Activated naive CD8-positive, alpha-beta T cell treated with anti-CD3 and anti-CD28 coated beads, Interleukin-2, amount 50 U/mL, for 24 hours (primary cell): ENCODE measurements at regions not wholly inside any gene's neighbourhood (a gene's known extent, or its start where the extent isn't known, plus 50 kb on each side); places are given as distances from the start of the nearest gene placed in this dataset.
A peak's percentile ranks its signal among the peaks of the same experiment; 100 is the strongest.

ENCODE experiments used
- ATAC-seq: fragments of 150-1000 bp; cut with Tn5 transposase; one replicate; pipeline ENCODE4 v1.10.0; 2021
- DNase-seq: peaks from one replicate; pipeline ENCODE4 v3.0.0; 2021
- H3K27ac Mint-ChIP-seq: one replicate; pipeline ENCODE4 v1.8.0; 2021; ENCODE audit warnings: mild to moderate bottlenecking, mixed read lengths
- H3K27me3 Mint-ChIP-seq: one replicate; pipeline ENCODE4 v1.8.0; 2021; ENCODE audit warnings: mixed read lengths
- H3K36me3 Mint-ChIP-seq: one replicate; pipeline ENCODE4 v1.8.0; 2021; ENCODE audit warnings: low read depth, mixed read lengths
- H3K4me1 Mint-ChIP-seq: one replicate; pipeline ENCODE4 v1.8.0; 2021; ENCODE audit warnings: mixed read lengths
- H3K4me3 Mint-ChIP-seq: one replicate; pipeline ENCODE4 v1.8.0; 2021; ENCODE audit warnings: mild to moderate bottlenecking, moderate library complexity, mixed read lengths
- H3K9me3 Mint-ChIP-seq: one replicate; pipeline ENCODE4 v1.8.0; 2021; ENCODE audit warnings: mixed read lengths

DNA sequence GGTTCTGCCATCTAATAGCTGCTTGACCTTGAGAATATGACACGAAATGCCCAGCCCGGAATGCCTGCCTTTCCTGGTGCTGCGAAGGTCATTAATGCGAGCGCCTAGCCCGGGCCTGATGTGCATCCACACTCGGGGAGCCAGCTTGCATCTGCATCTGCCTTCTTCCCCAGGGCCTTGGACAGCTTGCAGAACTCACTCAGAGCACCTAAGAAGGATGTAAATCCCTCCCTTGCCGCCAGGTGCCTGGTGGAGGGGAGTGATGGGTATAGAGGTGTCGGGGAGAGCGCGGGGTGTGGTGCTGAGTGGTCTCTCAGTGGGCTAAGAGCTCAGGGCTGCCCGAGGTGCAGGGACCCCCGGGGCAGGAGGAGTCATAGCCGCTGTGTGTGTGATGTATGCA, 127.2 kb downstream of the MRPL36 start:
- Mint-ChIP-seq H3K36me3 (no peaks in the 10 kb centered on the region), H3K4me3 (no peak overlapping the region), H3K9me3 (no peaks in the 10 kb centered on the region), H3K4me1 (peaks cover 8% of the 10 kb centered on the region), H3K27me3 (peaks cover 38% of the 10 kb centered on the region), H3K27ac (no peak overlapping the region)
- no peak for ATAC-seq
- no peak for DNase-seq

DNA sequence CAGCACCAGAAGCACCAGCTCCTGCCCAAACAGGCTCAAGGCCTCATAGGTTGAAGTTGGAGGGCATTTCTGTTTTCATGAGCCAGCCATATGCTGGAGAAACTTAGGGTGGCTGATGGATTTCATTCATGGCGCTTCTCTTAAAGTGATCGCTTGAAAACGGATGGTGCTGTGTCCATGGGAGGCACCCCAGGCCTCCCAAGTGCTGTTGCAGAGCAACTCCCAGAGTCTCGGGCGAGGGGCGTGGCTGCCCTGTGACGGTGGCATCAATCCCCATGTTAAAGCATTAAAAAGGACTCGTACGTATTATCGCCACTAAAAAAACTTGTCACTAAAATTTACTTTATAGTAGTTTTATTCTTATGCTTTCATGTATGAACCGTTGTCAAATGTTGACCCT, 128.3 kb downstream of the MRPL36 start:
- Mint-ChIP-seq H3K4me3 (no peak overlapping the region), H3K9me3 (no peaks in the 10 kb centered on the region), H3K36me3 (no peaks in the 10 kb centered on the region), H3K27me3 (peaks cover 40% of the 10 kb centered on the region), H3K27ac (no peak overlapping the region), H3K4me1 (peaks cover 13% of the 10 kb centered on the region)
- ATAC-seq (no peak), DNase-seq (no peak)

DNA sequence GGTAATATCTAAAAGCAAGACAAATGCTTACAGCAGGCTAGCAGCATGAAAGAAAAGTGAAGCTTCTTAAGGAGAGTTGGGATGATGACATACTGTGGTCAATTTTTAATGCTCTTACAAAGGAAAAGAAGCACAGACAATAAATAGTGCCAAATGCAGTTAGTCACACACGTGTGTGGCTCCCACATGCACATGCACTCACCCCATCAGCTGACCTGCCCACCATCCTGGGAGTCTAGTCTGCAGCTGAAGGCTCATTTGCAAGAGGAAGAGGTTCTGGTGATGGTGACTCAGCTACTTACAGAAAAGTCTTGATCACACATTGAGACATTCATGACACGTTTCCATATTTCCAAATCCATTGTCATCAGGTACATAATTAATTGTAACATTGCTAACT, 129.3 kb downstream of the MRPL36 start:
- H3K4me1 Mint-ChIP-seq, result peaks cover 16% of the 10 kb centered on the region
- DNase-seq (no peak), ATAC-seq (no peak)
- peaks cover 48% of the 10 kb centered on the region for H3K27me3 Mint-ChIP-seq
- H3K9me3 Mint-ChIP-seq, result no peaks in the 10 kb centered on the region
- no peak overlapping the region for H3K4me3 Mint-ChIP-seq
- no peak overlapping the region for H3K27ac Mint-ChIP-seq
- no peaks in the 10 kb centered on the region for H3K36me3 Mint-ChIP-seq

DNA sequence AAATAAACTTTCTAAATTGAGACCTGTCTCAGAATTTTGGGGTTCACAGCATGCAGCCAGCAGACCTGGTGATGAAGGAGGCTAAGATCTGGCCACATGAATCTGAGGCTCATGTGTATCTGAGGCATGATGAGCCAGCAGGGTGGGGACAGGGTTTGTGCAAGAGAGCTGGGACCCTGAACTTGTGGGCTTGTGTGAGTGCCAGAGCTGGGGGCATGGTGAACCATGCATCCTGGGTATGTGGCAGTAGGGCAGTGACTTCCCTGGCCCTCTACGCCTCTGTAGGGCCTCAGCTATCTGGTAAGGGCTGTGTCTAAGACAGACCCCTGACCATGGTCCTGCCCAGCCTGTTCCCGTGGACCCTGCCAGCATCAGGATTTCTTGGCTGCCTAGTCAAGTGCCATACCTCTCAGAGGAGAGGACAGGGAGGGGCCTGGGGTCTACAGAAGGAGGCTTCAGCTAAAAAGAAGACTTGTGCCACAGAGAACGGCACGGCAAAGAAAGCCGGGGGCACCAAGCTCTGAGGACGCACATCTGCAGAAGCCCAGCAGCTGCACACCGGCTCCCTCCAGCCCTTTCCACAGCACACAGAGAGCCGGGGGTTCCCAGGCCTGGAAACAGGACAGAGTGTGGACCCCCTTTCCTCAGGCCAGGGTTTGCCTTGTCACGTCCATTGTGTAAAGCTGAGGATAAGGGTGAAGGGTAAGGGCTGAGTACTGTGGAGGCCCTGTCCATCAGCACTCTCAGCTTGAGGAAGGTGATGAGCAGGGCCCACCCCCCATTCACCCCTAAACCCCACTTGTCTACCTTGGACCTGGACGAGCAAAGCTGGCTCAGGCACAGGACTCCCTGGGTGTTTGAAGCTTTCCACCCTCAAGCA, 130.1 kb downstream of the MRPL36 start:
- H3K27me3 Mint-ChIP-seq, result peaks cover 54% of the 10 kb centered on the region
- DNase-seq, result no peak
- no peak overlapping the region for H3K4me3 Mint-ChIP-seq
- H3K4me1 Mint-ChIP-seq, result peaks cover 16% of the 10 kb centered on the region
- ATAC-seq, result no peak
- H3K27ac Mint-ChIP-seq, result no peak overlapping the region
- no peaks in the 10 kb centered on the region for H3K9me3 Mint-ChIP-seq
- H3K36me3 Mint-ChIP-seq, result no peaks in the 10 kb centered on the region

- no peak for DNase-seq
These were observed 131.4 kb downstream of the MRPL36 start for GRCh38 chr5:1668141-1668721.

GRCh38 chr5:1667648-1668140, 131.9 kb downstream of the MRPL36 start:
- Mint-ChIP-seq H3K9me3 (no peaks in the 10 kb centered on the region), H3K4me3 (no peak overlapping the region)
- ATAC-seq, result no peak

More at GRCh38 chr5:1668141-1668721, 131.4 kb downstream of the MRPL36 start:
- Mint-ChIP-seq H3K27ac (no peak overlapping the region), H3K27me3 (peaks cover 58% of the 10 kb centered on the region), H3K4me1 (peaks cover 16% of the 10 kb centered on the region), H3K9me3 (no peaks in the 10 kb centered on the region), H3K36me3 (no peaks in the 10 kb centered on the region), H3K4me3 (no peak overlapping the region)
- ATAC-seq, result peak; percentile 16

GRCh38 chr5:1666812-1667588, 132.6 kb downstream of the MRPL36 start:
- no peak for ATAC-seq
- no peaks in the 10 kb centered on the region for H3K9me3 Mint-ChIP-seq
- H3K4me1 Mint-ChIP-seq, result peaks cover 16% of the 10 kb centered on the region
- H3K36me3 Mint-ChIP-seq, result no peaks in the 10 kb centered on the region
- no peak overlapping the region for H3K27ac Mint-ChIP-seq
- DNase-seq, result peak; percentile 69
- no peak overlapping the region for H3K4me3 Mint-ChIP-seq
- peaks cover 56% of the 10 kb centered on the region for H3K27me3 Mint-ChIP-seq

More at GRCh38 chr5:1667648-1668140, 131.9 kb downstream of the MRPL36 start:
- H3K27me3 Mint-ChIP-seq, result peaks cover 58% of the 10 kb centered on the region
- no peak for DNase-seq
- peaks cover 16% of the 10 kb centered on the region for H3K4me1 Mint-ChIP-seq
- no peak overlapping the region for H3K27ac Mint-ChIP-seq
- H3K36me3 Mint-ChIP-seq, result no peaks in the 10 kb centered on the region

GRCh38 chr5:1666221-1666620, 133.4 kb downstream of the MRPL36 start:
- peaks cover 16% of the 10 kb centered on the region for H3K4me1 Mint-ChIP-seq
- H3K27ac Mint-ChIP-seq, result no peak overlapping the region
- H3K9me3 Mint-ChIP-seq, result no peaks in the 10 kb centered on the region
- no peaks in the 10 kb centered on the region for H3K36me3 Mint-ChIP-seq
- no peak overlapping the region for H3K4me3 Mint-ChIP-seq
- H3K27me3 Mint-ChIP-seq, result peaks cover 56% of the 10 kb centered on the region
- ATAC-seq (no peak), DNase-seq (no peak)

DNA sequence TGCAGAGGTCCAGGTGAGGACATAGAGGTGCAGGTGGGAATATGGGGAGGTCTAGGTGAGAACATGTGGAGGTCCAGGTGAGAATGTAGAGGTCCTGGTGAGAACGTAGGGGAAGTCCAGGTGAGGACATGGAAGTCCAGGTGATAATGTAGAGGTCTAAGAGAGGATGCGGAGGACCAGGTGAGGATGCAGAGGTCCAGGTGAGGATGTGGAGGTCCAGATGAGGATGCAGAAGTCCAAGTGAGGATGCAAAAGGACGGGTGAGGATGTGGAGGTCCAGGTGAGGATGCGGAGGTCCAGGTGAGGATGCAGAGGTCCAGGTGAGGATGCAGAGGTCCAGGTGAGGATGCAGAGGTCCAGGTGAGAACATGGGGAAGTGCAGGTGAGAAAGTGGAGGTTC, 133.8 kb downstream of the MRPL36 start:
- ATAC-seq (no peak), DNase-seq (no peak)
- peaks cover 55% of the 10 kb centered on the region for H3K27me3 Mint-ChIP-seq
- H3K36me3 Mint-ChIP-seq, result no peaks in the 10 kb centered on the region
- no peaks in the 10 kb centered on the region for H3K9me3 Mint-ChIP-seq
- no peak overlapping the region for H3K27ac Mint-ChIP-seq
- no peak overlapping the region for H3K4me3 Mint-ChIP-seq
- peaks cover 16% of the 10 kb centered on the region for H3K4me1 Mint-ChIP-seq

DNA sequence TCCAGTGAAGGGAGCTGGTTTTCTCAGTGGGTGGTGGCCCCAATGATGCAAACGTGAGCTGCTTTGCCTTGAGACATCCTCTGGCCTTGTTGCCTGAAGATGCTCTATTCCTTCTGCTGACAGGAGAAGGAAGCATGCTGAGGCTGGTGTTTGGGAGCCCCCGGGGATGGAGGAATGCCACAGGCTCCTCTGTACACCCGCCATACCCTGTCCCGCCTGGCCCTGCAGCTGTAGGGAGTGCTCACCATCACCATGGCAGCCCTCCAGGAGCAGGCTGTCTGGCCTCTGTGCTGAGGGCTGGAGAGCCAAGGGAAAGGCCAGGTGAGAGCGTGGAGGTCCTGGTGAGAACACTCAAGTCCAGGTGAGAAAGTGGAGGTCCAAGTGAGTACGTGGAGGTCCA, 134.4 kb downstream of the MRPL36 start:
- Mint-ChIP-seq H3K4me3 (no peak overlapping the region), H3K4me1 (peaks cover 15% of the 10 kb centered on the region), H3K36me3 (no peaks in the 10 kb centered on the region), H3K27ac (no peak overlapping the region), H3K27me3 (peaks cover 60% of the 10 kb centered on the region), H3K9me3 (no peaks in the 10 kb centered on the region)
- ATAC-seq (no peak), DNase-seq (no peak)

- no peak for DNase-seq
- peaks cover 10% of the 10 kb centered on the region for H3K4me1 Mint-ChIP-seq
These were observed 136.5 kb downstream of the MRPL36 start for GRCh38 chr5:1663186-1663585.

DNA sequence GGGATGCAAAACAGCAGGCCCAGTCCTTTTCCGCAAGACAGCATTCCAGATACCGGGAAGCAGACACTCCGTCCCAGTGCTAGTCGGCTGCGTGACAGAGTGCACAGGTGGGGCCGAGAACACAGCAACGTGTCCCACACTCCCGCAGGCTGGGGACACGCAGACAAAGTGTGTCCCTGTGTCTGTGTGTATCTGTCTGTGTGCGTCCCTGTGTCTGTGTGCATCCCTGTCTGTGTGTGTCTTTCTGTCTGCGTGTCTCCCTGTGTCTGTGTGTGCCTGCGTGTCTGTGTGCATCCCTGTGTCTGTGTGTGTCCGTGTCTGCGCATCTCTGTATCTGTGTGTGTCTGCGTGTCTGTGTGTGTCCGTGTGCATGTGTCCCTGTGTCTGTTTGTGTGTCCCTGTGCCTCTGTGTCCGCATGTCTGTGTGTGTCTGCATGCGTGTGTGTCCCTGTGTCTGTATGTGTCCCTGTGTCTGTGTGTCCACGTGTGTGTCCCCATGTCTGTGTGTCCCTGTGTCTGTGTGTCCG, 137.0 kb downstream of the MRPL36 start:
- ATAC-seq (no peak), DNase-seq (no peak)
- Mint-ChIP-seq H3K4me3 (no peak overlapping the region), H3K27me3 (peaks cover 56% of the 10 kb centered on the region), H3K9me3 (no peaks in the 10 kb centered on the region), H3K36me3 (no peaks in the 10 kb centered on the region), H3K27ac (no peak overlapping the region), H3K4me1 (peaks cover 8% of the 10 kb centered on the region)

More at GRCh38 chr5:1663186-1663585, 136.5 kb downstream of the MRPL36 start:
- Mint-ChIP-seq H3K4me3 (no peak overlapping the region), H3K27me3 (peaks cover 56% of the 10 kb centered on the region), H3K9me3 (no peaks in the 10 kb centered on the region), H3K27ac (no peak overlapping the region), H3K36me3 (no peaks in the 10 kb centered on the region)
- no peak for ATAC-seq

- peaks cover 8% of the 10 kb centered on the region for H3K4me1 Mint-ChIP-seq
- no peak overlapping the region for H3K4me3 Mint-ChIP-seq
- H3K27me3 Mint-ChIP-seq, result peaks cover 61% of the 10 kb centered on the region
- DNase-seq, result no peak
- no peak for ATAC-seq
- H3K36me3 Mint-ChIP-seq, result no peaks in the 10 kb centered on the region
- no peaks in the 10 kb centered on the region for H3K9me3 Mint-ChIP-seq
- H3K27ac Mint-ChIP-seq, result no peak overlapping the region
These were observed 137.6 kb downstream of the MRPL36 start for GRCh38 chr5:1661831-1662558.

DNA sequence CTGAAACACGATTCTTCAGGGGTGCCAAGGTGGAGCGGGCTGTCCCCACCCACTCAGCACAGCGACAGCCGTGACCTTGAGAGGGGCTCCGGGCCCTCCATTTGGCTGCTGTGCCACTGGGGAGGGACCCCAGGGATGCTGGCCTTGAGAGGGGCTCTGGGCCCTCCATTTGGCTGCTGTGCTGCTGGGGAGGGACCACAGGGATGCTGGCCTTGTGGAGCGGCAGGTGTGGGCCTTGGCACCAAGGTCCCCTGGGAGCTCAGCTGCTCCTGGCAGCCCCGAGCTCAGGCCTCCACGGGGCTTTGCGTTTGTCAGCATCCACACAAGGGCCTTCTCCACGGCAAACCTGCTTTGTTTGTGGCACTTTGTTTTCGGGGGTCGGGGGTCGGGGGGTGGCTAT, 137.6 kb upstream of the LPCAT1 start:
- peaks cover 3% of the 10 kb centered on the region for H3K4me1 Mint-ChIP-seq
- H3K9me3 Mint-ChIP-seq, result no peaks in the 10 kb centered on the region
- no peak overlapping the region for H3K27ac Mint-ChIP-seq
- no peak for ATAC-seq
- peaks cover 60% of the 10 kb centered on the region for H3K27me3 Mint-ChIP-seq
- H3K36me3 Mint-ChIP-seq, result no peaks in the 10 kb centered on the region
- no peak overlapping the region for H3K4me3 Mint-ChIP-seq
- DNase-seq, result no peak
